Adrenal gland (tissue), 9 donors: ENCODE measurements at regions not wholly inside any gene's neighbourhood (a gene's known extent, or its start where the extent isn't known, plus 50 kb on each side); places are given as distances from the start of the nearest gene placed in this dataset.

Source experiments
- DNase-seq, 7 donors: peaks; one replicate each; pipeline ENCODE4 v3.0.0-alpha.2; 2019 to 2020
- H3K27ac ChIP-seq, 5 donors: fragments of 200-600 bp; sonication (generic) in 4 of 5; 1 replicate in 3 of 5; 2 replicates in 2 of 5; pipeline versions ENCODE4 v1.5.1 to v1.8.0; 2016 to 2020; ENCODE audit warnings: mild to moderate bottlenecking in 1 of 5
- H3K27me3 ChIP-seq: fragments of 200-600 bp; 2 replicates; pipeline ENCODE4 v1.8.0; 2021
- H3K36me3 ChIP-seq, 2 donors: fragments of 200-600 bp; replicated peaks in 1 of 2; 1 replicate in 1 of 2; 2 replicates in 1 of 2; pipeline versions ENCODE4 v1.5.1 to v1.8.0; 2018 to 2022
- H3K4me1 ChIP-seq, 2 donors: fragments of 200-600 bp; replicated peaks in 1 of 2; 1 replicate in 1 of 2; 2 replicates in 1 of 2; pipeline versions ENCODE4 v1.5.1 to v1.8.0; 2018 to 2021
- H3K4me3 ChIP-seq, 4 donors: fragments of 200-600 bp; sonication (generic) in 3 of 4; one replicate each; pipeline ENCODE4 v1.5.1; 2016 to 2018
- H3K9me3 ChIP-seq, 3 donors: fragments of 200-600 bp; sonication (generic) in 1 of 3; replicated peaks in 1 of 3; 1 replicate in 2 of 3; 2 replicates in 1 of 3; pipeline versions ENCODE4 v1.5.1 to v1.8.0; 2016 to 2021
- CTCF ChIP-seq, 6 experiments: fragments of 450-650 bp in 4 of 6; fragments of 200-600 bp in 2 of 6; sonication (generic) in 1 of 6; IDR thresholded peaks; 1 replicate in 5 of 6; 2 replicates in 1 of 6; pipeline versions ENCODE4 v1.5.1 to v1.8.0; 2016 to 2021; ENCODE audit warnings: antibody characterized with exemption in 6 of 6, mild to moderate bottlenecking in 2 of 6, moderate library complexity in 1 of 6
- POLR2A ChIP-seq, 2 donors: fragments of 450-650 bp; IDR thresholded peaks; one replicate each; pipeline ENCODE4 v1.6.1; 2017; ENCODE audit warnings: antibody characterized with exemption in 2 of 2, mild to moderate bottlenecking in 2 of 2, moderate library complexity in 1 of 2
- WGBS, 4 donors: extraction: QIAGEN DNeasy Blood & Tissue Kit in 2 of 4; methylation state at CpG; one replicate each; pipeline versions ENCODE4 v1.1.5 to v1.1.7; 2013 to 2017; 5-methylcytosine and 5-hydroxymethylcytosine counted together
- intact Hi-C, 2 donors: fragments of 100-400 bp; cut with DNase I; formaldehyde crosslinking; loops; one replicate each; pipeline versions ENCODE4 v1.14.1 to v1.15.0; 2022 to 2023
- donor health status: healthy with polysubstance abuse.
- donor health status: Bipolar disorder and iron deficiency.
- donor health status: DM: yes; HTN: yes; CAD: no.
- donor health status: DM: no; HTN: no; CAD: no.
- donor health status: DM: no; HTN: no; CAD: no.

GRCh38 chr4:151960449-151961230, 199.8 kb upstream of the GATB start:
- 77 to 88% (median 81%) methylated on average over 11 of the region's 11 CpGs for WGBS, 4 donors
- no peaks in the 10 kb centered on the region for H3K27me3 ChIP-seq
- no peak for TF ChIP-seq POLR2A (IDR thresholded peaks at IDR 0.05)
- TF ChIP-seq CTCF (IDR thresholded peaks at IDR 0.05) = no peak
- H3K27ac ChIP-seq = no peak overlapping the region
- peak in 1 of 7 donors; percentile 70 for DNase-seq
- H3K4me3 ChIP-seq = no peak overlapping the region
- H3K4me1 ChIP-seq = peaks cover 0 to 7% of the 10 kb centered on the region in 2 donors
- intact Hi-C loops = no loop called here
- H3K9me3 ChIP-seq = no peaks in the 10 kb centered on the region
- no peaks in the 10 kb centered on the region for H3K36me3 ChIP-seq

GRCh38 chr4:151957153-151957552, 196.3 kb upstream of the GATB start:
- no peak for TF ChIP-seq CTCF (IDR thresholded peaks at IDR 0.05)
- TF ChIP-seq POLR2A (IDR thresholded peaks at IDR 0.05) = no peak
- Histone ChIP-seq H3K36me3 (no peaks in the 10 kb centered on the region), H3K4me1 (peaks cover 0 to 5% of the 10 kb centered on the region in 2 donors), H3K4me3 (no peak overlapping the region), H3K9me3 (no peaks in the 10 kb centered on the region), H3K27ac (no peak overlapping the region), H3K27me3 (no peaks in the 10 kb centered on the region)
- DNase-seq = no peak
- 36 to 53% (median 41%) methylated on average over 5 of the region's 5 CpGs for WGBS, 4 donors
- intact Hi-C loops = no loop called here

GRCh38 chr4:151955721-151956380, 195.0 kb upstream of the GATB start:
- Histone ChIP-seq H3K27ac (no peak overlapping the region), H3K4me3 (no peak overlapping the region), H3K36me3 (no peaks in the 10 kb centered on the region), H3K9me3 (no peaks in the 10 kb centered on the region), H3K4me1 (no peaks in the 10 kb centered on the region), H3K27me3 (no peaks in the 10 kb centered on the region)
- WGBS, 4 donors = 82 to 90% (median 86%) methylated on average over 4 to 5 of the region's 5 CpGs
- no peak for DNase-seq
- TF ChIP-seq CTCF (IDR thresholded peaks at IDR 0.05) (no peak), POLR2A (IDR thresholded peaks at IDR 0.05) (no peak)
- intact Hi-C loops = no loop called here

- 82 to 87% (median 85%) methylated on average over 6 of the region's 6 CpGs for WGBS, 4 donors
- DNase-seq = no peak
- intact Hi-C loops = no loop called here
- TF ChIP-seq CTCF (IDR thresholded peaks at IDR 0.05) (no peak), POLR2A (IDR thresholded peaks at IDR 0.05) (no peak)
- Histone ChIP-seq H3K4me1 (no peaks in the 10 kb centered on the region), H3K27me3 (no peaks in the 10 kb centered on the region), H3K9me3 (no peaks in the 10 kb centered on the region), H3K36me3 (no peaks in the 10 kb centered on the region), H3K27ac (no peak overlapping the region), H3K4me3 (no peak overlapping the region)
Measured at GRCh38 chr4:151953795-151954372, 193.1 kb upstream of the GATB start.
